Endothelial cell of umbilical vein (primary cell): ENCODE measurements at regions not wholly inside any gene's neighbourhood (a gene's known extent, or its start where the extent isn't known, plus 50 kb on each side); places are given as distances from the start of the nearest gene placed in this dataset.

Source experiments
- BruUV-seq: library from RNA; stranded (reverse); fragments of 400-500 nt; replicated peaks from 2 replicates; lab custom pipeline; 2021; lab: Mats Ljungman, UMichigan
- CTCF ChIA-PET: fragments of 300-600, 350-600 bp; sonication (Branson Sonifier 250); formaldehyde crosslinking; loops from one replicate; lab custom pipeline; 2021; ENCODE audit warnings: antibody characterized with exemption, inconsistent platforms; lab: Charles Lee
- POLR2A ChIA-PET: fragments of 300-600, 350-600 bp; sonication (Branson Sonifier 250); formaldehyde crosslinking; loops from one replicate; lab custom pipeline; 2021; ENCODE audit warnings: antibody characterized with exemption, inconsistent platforms; lab: Charles Lee
- DNase-seq: peaks from one replicate; pipeline ENCODE4 v3.0.0-alpha.2; 2011; ENCODE audit warnings: low read depth, low spot score
- FAIRE-seq: peaks from 2 replicates; lab custom pipeline; 2011; peaks lifted over from hg19 to GRCh38; lab: Jason Lieb, UNC
- H2AFZ ChIP-seq: 2 replicates; pipeline ENCODE4 v1.6.0; 2012; ENCODE audit warnings: low read depth, low read length, control low read depth, inconsistent platforms
- H3K27ac ChIP-seq: 2 replicates; pipeline ENCODE4 v1.5.1; 2011; ENCODE audit warnings: low read depth, mild to moderate bottlenecking, control low read depth, low read length, moderate library complexity; ENCODE audit not compliant: insufficient read depth
- H3K27me3 ChIP-seq, 2 experiments: 2 replicates each; pipeline versions ENCODE4 v1.6.0 to v1.6.1; 2011; ENCODE audit warnings: low read length in 2 of 2, mixed read lengths in 1 of 2; ENCODE audit not compliant: control insufficient read depth in 2 of 2, insufficient read depth in 2 of 2
- H3K36me3 ChIP-seq, 2 experiments: 2 replicates in 1 of 2; 3 replicates in 1 of 2; pipeline ENCODE4 v1.5.1; 2011; ENCODE audit warnings: low read length in 2 of 2, mild to moderate bottlenecking in 1 of 2, moderate library complexity in 1 of 2; ENCODE audit not compliant: control insufficient read depth in 2 of 2, insufficient read depth in 2 of 2; ENCODE audit errors: extremely low read depth in 1 of 2
- H3K4me1 ChIP-seq: 3 replicates; pipeline ENCODE4 v1.5.1; 2011; ENCODE audit warnings: mild to moderate bottlenecking, low read length; ENCODE audit not compliant: control insufficient read depth, insufficient read depth; ENCODE audit errors: extremely low read depth
- H3K4me2 ChIP-seq: 2 replicates; pipeline ENCODE4 v1.6.1; 2011; ENCODE audit warnings: low read length, control low read depth, mixed read lengths; ENCODE audit not compliant: insufficient read depth
- H3K4me3 ChIP-seq, 3 experiments: fragments of 200-600 bp in 1 of 3; sonication (generic), shearing (Covaris generic) in 1 of 3; replicated peaks in 1 of 3; 2 replicates each; pipeline ENCODE4 v1.5.1; 2011 to 2016; ENCODE audit warnings: control low read depth in 3 of 3, low read length in 3 of 3, mild to moderate bottlenecking in 2 of 3, inconsistent platforms in 1 of 3, low read depth in 1 of 3, moderate library complexity in 1 of 3; ENCODE audit not compliant: insufficient read depth in 1 of 3
- H3K79me2 ChIP-seq: 2 replicates; pipeline ENCODE4 v1.6.0; 2012; ENCODE audit warnings: low read length, inconsistent platforms; ENCODE audit not compliant: control insufficient read depth, insufficient read depth
- H3K9ac ChIP-seq: replicated peaks from 2 replicates; pipeline ENCODE3; 2011; ENCODE audit warnings: low read length, control low read depth; ENCODE audit not compliant: insufficient read depth; ENCODE audit errors: extremely low read depth
- H3K9me1 ChIP-seq: replicated peaks from 3 replicates; pipeline ENCODE4 v1.6.0; 2011; ENCODE audit warnings: mild to moderate bottlenecking, low read length; ENCODE audit not compliant: control insufficient read depth, insufficient read depth; ENCODE audit errors: extremely low read depth
- H3K9me3 ChIP-seq: replicated peaks from 2 replicates; pipeline ENCODE4 v1.5.1; 2012; ENCODE audit warnings: low read length, inconsistent platforms; ENCODE audit not compliant: control insufficient read depth, insufficient read depth
- H4K20me1 ChIP-seq: replicated peaks from 2 replicates; pipeline ENCODE3; 2011; ENCODE audit warnings: mild to moderate bottlenecking, low read length; ENCODE audit not compliant: control insufficient read depth, insufficient read depth; ENCODE audit errors: extremely low read depth
- EZH2 ChIP-seq: IDR thresholded peaks from 2 replicates; pipeline ENCODE4 v1.6.1; 2012; ENCODE audit warnings: borderline replicate concordance, low read depth, mild to moderate bottlenecking, moderate library complexity, low read length, inconsistent platforms; ENCODE audit not compliant: severe bottlenecking
- FOS ChIP-seq: IDR thresholded peaks from 2 replicates; pipeline ENCODE4 v1.6.1; 2011; ENCODE audit warnings: mild to moderate bottlenecking, low read length, moderate library complexity, borderline replicate concordance; ENCODE audit not compliant: insufficient read depth
- JUN ChIP-seq: IDR thresholded peaks from 2 replicates; pipeline ENCODE4 v1.6.1; 2011; ENCODE audit warnings: borderline replicate concordance, low read depth; ENCODE audit not compliant: insufficient read length, insufficient read depth
- MAX ChIP-seq: IDR thresholded peaks from 2 replicates; pipeline ENCODE4 v1.6.1; 2011; ENCODE audit not compliant: insufficient read depth, insufficient read length
- POLR2A ChIP-seq: IDR thresholded peaks from 2 replicates; pipeline ENCODE4 v1.6.1; 2012; ENCODE audit warnings: low read depth, mild to moderate bottlenecking, control low read depth, low read length
- dilution Hi-C: fragments of 300-500 bp; cut with MboI; formaldehyde crosslinking; loops from one replicate; pipeline ENCODE4 v1.15.0; 2019; ENCODE audit warnings: low sequenced_read_pairs; ENCODE audit not compliant: extremely low pct_ligation_motif_present
- intact Hi-C: fragments of 100-400 bp; cut with micrococcal nuclease; formaldehyde crosslinking; loops from one replicate; pipeline ENCODE4 v1.10.0; 2022

GRCh38 chr6:80433673-80434025 lies 327.2 kb downstream of the BCKDHB start:
- CTCF ChIA-PET, result no interaction called here
- peaks cover 2% of the 10 kb centered on the region for H3K4me1 ChIP-seq
- no peak overlapping the region for H2AFZ ChIP-seq
- no peak overlapping the region for H3K27ac ChIP-seq
- DNase-seq, result no peak
- no TSS peak for BruUV-seq
- POLR2A ChIA-PET, result no interaction called here
- no peak overlapping the region for H3K4me2 ChIP-seq
- H4K20me1 ChIP-seq, result no peaks in the 10 kb centered on the region
- intact Hi-C loops (no loop called here), dilution Hi-C loops (no loop called here)
- no peak overlapping the region for H3K9ac ChIP-seq
- no peaks in the 10 kb centered on the region for H3K27me3 ChIP-seq
- no peaks in the 10 kb centered on the region for H3K36me3 ChIP-seq
- FAIRE-seq, result no peak
- no peak for TF ChIP-seq POLR2A
- no peaks in the 10 kb centered on the region for H3K9me3 ChIP-seq
- H3K4me3 ChIP-seq, result no peak overlapping the region
- H3K9me1 ChIP-seq, result no peaks in the 10 kb centered on the region
- H3K79me2 ChIP-seq, result no peaks in the 10 kb centered on the region

- POLR2A ChIA-PET, result no interaction called here
- Histone ChIP-seq H3K4me1 (no peaks in the 10 kb centered on the region), H2AFZ (no peak overlapping the region), H3K9me1 (no peaks in the 10 kb centered on the region), H3K36me3 (no peaks in the 10 kb centered on the region), H4K20me1 (no peaks in the 10 kb centered on the region), H3K79me2 (no peaks in the 10 kb centered on the region), H3K4me3 (no peak overlapping the region), H3K9ac (no peak overlapping the region), H3K27me3 (no peaks in the 10 kb centered on the region), H3K27ac (no peak overlapping the region), H3K4me2 (no peak overlapping the region), H3K9me3 (no peaks in the 10 kb centered on the region)
- FAIRE-seq (no peak), DNase-seq (no peak)
- intact Hi-C loops, result no loop called here
- dilution Hi-C loops, result no loop called here
- CTCF ChIA-PET, result no interaction called here
- TF ChIP-seq POLR2A, result no peak
- TF ChIP-seq JUN, result no peak
- no peak for TF ChIP-seq FOS
- no peak for TF ChIP-seq MAX
- no peak for TF ChIP-seq EZH2
- BruUV-seq, result no TSS peak
Measured at GRCh38 chr6:80433010-80433672, 326.7 kb downstream of the BCKDHB start.
